ENCODE measurements at regions not wholly inside any gene's neighbourhood (a gene's known extent, or its start where the extent isn't known, plus 50 kb on each side); places are given as distances from the start of the nearest gene placed in this dataset.

DNA sequence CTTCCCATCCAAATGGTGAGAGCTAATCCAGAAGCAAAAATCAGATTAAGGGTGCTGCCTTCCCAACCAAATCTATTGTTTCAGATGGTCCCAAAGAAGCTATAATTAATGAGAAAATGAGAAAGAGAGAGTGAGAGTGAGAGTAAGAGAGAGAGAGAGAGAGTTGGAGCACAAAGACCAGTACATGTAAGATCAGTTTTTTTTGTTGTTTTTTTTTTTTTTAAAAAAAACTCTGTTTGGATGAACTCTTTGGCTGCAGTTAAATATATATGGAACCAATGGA is 305.6 kb downstream of the PTEN start:
- no peak for DNase-seq (ENCODE audit: low spot score)

DNA sequence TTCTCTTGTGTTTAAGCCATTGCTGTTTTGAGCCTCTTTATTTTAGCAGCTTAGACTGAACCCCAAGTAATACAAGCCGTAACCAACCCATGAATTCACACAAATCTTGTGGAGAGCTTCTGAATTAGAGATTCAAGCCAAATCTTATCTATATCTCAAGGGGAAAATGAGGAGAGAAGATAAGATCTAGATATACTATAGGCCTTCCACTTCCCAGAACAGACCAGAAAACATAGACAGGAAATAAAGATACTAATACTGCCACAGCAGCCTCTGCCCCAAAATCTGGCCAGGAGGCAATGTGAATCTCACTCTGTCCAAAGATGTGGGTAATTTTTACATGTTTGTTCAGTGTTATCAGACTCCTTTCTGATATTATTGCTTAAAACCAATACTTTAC is 307.2 kb downstream of the PTEN start:
- no peak for DNase-seq (ENCODE audit: low spot score)

DNA sequence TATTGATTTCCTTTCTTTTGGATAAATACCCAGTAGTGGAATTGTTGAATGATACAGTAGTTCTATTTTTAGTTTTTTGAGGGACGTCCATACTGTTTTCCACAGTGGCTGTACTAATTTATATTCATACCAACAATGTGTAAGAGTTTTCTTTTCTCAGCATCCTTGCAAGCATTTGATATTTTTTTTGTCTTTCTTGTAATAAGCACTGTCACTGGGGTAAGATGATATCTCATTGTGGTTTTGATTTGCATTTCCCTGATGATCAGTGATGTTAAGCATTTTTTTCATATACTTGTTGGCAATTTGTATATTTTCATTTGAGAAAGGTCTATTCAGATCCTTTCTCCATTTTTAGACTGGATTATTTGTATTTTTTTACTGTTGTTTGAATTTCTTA is 308.7 kb downstream of the PTEN start:
- no peak for DNase-seq (ENCODE audit: low spot score)

DNA sequence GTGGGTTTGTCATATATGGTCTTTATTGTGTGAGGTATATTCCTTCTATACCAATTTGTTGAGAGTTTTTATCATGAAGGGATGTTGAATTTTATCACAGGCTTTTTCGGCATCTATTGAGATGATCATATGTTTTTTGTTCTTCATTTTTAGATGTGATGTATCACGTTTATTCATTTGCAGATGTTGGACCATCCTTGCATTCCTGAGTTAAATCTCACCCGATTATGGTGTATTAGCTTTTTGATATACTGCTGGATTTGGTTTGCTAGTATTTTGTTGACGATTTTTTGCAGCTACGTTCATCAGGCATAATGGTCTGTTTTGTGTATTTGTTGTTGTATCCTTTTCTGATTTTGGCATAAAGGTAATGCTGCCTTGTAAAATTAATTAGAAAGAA is 311.0 kb downstream of the PTEN start:
- no peak for DNase-seq (ENCODE audit: low spot score)

DNA sequence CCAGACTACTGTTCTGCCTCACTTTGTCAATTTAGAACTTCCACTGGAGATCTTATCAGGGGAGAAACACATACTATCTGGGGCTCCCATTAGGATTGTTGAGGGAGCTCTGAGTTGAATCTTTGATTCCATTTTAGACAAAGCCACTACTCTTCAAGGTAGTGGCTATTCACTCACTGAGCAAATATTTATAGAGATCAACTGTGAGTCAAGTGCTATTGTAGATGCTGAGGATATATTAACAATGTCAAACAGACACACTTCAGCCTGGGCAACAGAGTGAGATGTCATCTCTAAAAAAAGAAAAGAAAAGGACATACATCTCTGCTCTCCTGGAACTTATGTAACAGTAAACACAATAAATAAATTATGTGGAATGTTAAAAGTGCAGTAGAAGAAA is 315.3 kb downstream of the PTEN start:
- no peak for DNase-seq (ENCODE audit: low spot score)

DNA sequence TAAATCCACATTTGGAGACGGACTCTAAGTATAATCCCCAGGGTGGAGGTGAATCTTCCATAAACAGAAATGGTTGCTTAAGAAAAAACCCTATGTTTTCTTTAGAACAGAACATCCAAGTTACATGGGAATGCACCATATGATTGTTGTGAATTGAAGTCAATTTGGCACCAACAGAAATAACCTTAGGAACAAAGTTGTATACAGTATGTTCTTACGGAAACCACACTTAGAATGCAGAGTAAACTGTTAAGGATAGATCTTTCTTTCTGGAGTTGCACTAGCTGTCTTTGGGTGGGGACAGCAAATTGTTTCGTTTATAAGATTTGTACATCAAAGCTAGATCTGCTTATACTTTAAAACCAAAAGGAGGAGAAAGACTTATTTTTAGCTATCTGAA is 316.4 kb downstream of the PTEN start:
- no peak for DNase-seq (ENCODE audit: low spot score)

DNA sequence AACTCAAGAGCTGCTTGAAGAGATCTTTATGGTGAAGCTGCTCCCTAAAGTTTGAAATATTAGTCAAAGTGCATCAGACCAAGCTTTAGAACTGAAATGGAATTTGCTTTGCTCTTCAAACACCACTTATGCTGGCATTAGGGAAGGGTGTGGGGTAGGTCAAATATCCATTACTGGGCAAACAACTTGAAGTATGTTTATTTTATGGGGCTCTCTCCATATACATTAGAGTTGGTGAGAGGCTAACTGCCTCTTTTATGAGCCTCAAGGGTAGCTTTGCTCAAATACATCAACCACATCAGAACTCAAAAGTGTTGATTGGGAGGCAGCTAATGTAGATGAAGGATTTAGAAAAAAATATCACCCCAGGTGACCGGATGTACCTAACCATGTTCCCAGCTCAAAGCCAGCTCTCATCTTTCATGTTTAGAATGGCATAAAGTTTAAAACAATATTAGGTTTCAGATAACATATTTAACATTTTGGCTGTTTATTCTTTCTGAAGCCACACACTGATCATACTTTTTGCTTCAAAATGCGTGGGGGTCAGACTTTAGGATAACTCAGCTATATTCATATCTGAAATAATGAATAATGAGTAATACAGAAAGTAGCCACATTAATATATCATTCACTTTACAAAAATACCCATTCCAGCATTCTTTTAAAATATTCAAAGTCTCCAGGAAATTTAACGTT is 318.6 kb downstream of the PTEN start:
- no peak for DNase-seq (ENCODE audit: low spot score)

DNA sequence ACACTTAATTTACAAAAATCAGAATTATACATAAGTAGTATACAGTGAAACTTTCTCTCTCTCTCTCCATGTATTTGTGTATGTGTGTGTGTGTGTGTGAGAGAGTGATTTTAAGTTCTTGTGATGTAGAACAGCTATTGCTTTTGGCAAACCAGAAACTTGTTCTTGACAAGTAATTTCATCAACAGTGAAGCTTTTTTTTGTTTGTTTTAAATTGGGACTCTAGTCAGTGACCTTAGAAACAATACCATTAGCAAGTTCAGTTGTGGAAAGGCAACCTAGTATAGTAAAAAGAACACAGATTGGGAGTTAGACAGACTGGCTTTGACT is 319.1 kb downstream of the PTEN start:
- DNase-seq (ENCODE audit: low spot score), result no peak

DNA sequence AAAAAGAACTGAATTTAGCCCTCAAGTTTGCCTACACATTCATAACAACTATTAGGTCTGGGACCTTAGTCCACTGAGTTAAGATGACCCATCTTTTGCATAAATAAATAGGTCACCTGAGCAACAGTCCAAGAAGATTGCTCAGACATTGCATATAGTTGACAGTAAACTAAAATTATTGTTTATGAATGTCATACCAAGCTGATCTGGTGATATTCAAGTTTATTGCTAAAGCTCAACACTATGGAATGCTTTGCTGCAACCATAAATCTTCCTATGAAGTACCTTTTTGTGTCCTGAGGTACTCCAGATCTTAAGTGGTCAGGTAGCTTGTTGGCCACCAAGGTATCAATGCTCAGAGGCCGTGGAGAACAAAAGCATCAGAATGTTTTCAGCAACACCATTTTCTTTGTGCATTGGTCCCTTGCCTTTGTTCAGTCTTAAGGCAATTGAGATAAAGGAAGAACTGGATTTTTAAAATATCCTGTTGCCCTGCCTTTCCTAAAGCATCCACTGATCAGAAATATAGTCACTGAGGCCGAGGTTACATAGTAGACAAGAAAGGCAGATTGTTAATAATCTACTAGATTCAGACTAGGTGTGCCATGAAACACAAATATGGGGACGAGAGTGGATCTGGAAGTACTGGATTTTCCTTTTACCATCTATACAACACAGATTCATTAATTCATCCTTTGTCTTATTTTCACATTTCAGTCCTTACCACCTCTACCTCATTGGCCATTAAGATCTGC is 321.3 kb downstream of the PTEN start:
- DNase-seq (ENCODE audit: low spot score), result no peak

DNA sequence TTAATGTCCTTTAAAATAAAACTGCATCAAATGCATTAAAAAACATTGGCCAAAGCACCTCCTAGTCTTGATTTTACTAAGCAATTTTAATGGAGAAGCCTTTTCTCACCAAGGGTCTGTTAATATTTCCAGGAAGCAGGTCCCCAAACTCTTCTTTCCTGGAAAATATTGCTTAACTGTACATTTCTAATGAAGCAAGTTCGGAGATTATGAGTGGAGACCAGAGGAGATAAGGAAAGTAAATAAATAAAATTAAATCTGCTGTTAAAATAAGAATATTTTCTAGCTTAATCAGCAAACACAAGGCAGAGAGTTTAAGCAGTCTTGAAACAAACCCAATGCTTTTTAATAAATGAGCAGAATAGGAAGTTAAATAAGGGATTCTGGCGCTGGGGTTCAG is 322.4 kb downstream of the PTEN start:
- no peak for DNase-seq (ENCODE audit: low spot score)

DNA sequence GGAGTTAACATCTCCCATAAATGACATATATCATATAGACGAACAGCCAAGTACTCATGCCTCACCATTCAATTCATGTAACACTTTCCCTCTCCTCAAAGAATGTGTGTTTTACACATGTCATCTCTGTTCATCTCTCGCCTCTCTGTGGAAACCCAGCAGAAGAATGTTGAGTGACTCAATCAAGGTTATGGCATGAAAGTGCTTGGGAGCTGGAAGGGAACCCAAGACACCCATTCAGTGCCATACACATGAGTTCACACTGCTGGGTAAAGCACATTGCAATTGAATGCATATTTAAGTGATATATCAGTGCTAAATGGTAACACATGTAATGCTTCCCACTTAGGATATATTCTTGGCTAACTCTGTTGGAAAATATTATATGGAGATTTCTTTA is 322.9 kb downstream of the PTEN start:
- DNase-seq (ENCODE audit: low spot score), result no peak

DNA sequence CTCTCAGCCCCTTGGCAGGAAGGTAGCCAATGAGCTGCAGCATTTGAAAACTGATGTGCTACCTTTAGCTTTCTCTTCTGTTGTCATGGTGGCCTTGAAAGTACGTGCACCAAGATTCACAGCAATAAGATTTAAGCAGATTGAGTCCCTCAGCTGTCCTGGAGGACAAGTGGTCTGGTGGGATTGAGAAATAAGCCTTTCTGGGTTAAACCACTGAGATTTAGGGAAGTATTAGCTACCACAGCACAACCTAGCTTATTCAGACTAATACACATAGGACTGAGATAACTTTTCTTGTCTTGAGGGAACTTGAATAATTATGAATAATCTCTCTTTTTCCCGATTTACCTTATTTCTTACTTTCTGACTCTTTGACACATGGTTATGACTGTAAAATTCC is 324.0 kb downstream of the PTEN start:
- no peak for DNase-seq (ENCODE audit: low spot score)

DNA sequence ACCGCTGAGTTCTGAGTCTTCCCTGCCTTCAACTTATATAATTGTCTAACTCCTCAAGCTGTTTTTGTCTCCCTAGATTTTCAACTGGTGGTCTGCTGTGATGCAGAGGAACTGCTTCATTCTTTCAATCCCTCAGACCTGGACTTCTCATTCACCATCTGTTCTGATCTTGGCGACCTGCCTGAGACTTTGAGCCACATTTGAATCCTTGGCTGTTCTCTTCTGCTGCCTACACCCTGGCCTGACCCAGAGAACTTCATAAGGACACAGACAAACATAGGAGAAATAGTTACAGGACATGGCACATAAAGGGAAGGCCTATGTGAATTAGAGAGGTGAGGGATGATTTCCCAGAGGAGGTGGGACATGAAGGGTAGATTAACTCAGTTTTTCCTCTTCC is 326.7 kb downstream of the PTEN start:
- no peak for DNase-seq (ENCODE audit: low spot score)

DNA sequence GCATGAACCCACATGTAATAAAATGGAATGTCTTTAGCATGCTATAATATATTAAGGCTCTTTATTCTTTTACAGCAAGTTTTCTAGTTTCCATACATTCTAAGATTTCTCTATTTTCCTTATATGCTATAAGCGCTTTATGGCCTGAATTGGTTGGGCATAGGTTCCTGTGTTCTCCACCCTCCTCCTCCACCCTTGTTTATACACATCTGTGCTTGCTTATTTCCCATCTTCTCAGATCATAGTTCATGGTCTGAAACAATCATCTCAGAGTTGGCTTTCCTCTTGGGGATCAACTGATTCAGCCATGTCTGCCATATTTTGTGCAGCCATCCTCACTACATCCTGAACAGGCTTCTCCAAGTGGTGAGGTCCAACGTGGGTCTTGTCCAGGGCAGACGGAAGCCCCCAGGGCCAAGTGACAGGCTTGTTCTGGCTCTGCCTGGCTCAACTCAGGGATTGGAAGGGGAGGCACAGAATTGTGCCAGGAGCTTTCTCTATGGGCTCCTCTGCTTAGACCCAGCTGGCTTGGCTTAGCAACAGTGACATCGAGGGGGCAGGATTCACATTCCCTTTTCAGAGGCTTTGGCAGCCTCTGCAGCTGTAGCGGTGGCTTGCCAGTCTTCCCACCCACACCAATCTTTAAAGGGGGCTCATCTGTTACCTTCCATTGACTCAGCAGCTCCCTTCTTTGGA is 327.3 kb downstream of the PTEN start:
- no peak for DNase-seq (ENCODE audit: low spot score)

DNA sequence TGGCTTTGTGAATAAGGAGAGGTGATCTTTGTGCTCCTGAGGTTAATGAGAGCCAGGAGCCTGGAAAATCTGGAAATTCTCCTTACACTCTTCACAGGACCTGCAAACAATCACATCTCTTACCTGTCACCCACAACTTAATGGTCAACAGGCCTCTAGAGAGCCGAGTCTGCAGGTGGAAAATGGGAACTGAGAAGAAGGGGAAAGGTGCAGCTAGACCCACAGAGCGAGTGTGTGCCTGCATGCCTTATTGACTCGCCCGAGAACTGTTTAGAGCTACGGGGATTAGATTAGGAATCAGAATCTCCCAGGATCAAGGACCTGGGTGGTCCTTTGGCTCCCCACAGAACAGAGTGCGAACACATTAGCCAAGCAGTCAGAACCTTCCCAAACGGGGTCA is 329.6 kb downstream of the PTEN start:
- no peak for DNase-seq (ENCODE audit: low spot score)

DNA sequence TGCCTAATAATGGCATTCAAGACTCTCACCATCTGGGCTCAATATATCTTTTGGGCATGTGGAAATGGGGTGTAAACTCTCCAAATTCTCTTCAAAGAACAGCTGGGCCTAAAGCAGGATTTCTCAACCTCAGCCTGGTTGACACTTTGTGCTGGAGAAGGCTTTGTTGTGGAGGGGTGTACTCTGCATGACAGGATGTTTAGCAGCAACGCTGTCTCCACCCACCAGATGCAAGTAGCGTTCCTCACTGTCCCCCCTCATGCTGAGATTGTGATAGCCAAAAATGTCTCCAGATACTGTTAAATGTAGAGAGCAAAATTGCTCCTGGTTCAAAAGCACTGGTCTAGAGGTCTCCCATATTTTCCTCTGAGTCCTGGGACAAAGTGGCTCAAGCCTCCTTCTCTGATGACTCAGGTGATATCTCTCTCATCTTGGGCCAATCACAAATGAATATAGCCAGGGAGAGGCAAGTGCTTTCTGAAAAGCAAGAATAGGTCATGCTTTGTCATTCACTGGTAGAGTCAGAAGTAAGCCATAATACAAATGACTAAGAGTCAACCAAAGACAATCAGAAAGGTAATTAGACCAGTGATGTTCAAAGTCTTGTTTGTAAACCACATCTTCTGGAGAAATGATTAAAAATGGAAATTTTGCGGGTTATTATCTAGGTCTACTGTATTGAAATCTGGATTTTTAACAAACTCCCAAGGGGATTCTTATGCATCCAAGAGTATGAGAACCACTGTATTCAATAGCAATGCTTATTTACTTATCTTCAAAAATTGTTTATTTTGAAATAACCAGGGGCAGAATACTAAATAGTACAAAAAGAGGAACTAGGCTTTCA is 330.8 kb downstream of the PTEN start:
- no peak for DNase-seq (ENCODE audit: low spot score)

DNA sequence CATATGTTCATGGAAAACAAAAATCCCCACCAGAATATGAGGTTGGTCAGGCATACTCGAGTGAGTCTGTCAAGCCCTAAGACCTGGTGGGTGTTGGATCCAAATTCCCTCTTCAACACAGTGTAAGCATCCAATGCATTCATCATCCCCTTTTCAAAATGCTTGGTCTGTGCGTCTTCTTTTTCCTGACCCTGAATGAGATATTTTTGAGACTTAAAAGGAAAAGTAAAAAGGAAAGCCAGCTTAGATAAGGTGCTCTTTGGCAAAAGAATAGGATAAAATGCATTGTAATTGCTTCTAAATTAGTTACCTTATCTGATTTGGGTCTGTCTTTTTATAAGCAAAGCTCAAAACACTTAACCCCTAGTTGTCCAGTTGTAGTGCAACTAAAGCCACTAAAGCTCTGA is 331.5 kb downstream of the PTEN start:
- DNase-seq (ENCODE audit: low spot score), result no peak

DNA sequence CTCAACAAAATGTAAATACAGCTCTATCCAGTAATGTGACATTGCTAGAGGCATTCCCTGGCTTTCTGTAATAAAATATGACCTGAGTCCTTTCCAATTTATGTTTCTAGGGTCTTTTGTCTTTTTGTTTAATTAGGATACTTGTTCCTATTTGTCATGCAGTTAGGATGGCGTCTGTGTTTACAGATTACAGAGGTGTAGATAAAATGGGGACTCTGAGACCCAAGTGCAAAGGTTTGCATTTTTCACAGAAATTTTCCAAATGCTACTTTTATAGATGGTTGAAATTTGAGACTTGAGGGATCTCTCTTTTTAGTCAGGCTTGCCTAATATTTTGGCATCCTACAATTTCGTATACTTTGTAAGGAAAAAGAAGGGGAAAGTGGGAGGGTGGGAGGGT is 332.4 kb downstream of the PTEN start:
- DNase-seq (ENCODE audit: low spot score), result no peak

DNA sequence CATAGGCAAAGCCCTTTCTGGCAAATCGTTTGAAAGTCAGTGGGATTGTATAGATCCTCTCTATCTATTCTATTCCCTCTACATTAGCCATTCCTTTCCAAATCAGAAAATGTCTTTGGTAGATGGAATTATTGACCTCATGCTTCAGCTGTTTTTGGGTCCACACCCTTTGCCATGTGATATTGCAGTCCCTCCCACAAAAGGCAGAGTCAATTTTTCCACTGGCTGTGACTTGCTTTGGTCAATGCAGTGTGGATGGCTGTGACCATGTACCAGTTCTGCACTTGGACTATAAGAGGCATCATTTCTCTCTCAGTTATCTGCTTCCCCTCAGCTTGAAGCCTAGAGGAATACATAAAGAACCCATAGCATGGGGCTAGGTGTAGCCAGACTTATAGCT is 332.9 kb downstream of the PTEN start:
- no peak for DNase-seq (ENCODE audit: low spot score)

DNA sequence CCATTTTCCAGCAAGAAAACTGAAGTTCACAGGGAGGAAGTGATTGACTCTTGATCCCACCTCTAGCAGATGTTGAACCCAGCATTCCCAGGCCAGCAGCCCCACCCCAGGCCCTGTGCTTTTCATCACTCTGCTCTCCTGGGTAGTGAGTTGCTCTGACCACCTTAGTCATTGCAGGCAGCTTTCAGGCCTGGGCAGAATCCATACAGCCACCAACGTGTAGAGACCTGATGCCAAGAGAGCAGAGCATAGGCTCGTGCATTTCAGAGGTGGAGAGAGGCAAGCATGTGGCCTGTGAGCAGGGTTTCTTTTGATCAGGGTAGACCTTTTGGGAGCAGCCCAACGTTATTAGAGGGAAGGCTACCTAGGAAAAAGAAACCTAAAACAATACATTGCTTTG is 334.6 kb downstream of the PTEN start:
- no peak for DNase-seq (ENCODE audit: low spot score)

DNA sequence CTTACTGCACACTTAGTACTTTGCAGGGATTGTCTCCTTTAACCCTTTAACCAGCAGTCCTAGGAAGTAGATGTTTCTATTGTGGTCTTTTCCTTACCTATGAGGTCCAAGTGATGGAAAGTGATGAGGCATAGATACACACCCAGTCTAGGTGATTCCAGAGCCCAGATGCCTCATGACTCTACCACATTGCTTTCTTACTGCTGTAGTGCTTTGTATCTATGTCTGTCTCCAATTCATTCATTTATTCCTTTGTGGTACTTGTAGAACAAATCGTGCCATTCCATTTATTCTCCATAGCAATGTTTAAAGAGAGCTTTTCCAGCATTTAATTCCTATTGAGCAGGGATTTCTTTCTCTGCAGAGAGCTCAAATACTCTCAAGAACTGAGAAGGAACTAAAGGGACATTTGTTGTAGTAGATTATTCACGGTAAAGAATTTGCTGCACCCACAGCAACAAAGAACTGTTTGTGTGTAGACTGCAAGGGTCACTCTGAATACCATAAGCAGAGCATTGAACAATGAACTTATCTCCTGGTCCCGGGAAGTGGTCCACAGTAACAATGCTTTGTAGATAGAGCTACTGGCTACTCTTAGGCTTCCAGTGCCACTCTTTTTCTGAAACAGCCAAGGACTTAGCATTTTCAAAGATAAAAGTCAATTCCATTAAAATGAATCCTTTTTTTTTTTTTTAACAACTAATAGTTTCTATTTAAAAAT is 337.0 kb downstream of the PTEN start:
- DNase-seq (ENCODE audit: low spot score), result no peak

DNA sequence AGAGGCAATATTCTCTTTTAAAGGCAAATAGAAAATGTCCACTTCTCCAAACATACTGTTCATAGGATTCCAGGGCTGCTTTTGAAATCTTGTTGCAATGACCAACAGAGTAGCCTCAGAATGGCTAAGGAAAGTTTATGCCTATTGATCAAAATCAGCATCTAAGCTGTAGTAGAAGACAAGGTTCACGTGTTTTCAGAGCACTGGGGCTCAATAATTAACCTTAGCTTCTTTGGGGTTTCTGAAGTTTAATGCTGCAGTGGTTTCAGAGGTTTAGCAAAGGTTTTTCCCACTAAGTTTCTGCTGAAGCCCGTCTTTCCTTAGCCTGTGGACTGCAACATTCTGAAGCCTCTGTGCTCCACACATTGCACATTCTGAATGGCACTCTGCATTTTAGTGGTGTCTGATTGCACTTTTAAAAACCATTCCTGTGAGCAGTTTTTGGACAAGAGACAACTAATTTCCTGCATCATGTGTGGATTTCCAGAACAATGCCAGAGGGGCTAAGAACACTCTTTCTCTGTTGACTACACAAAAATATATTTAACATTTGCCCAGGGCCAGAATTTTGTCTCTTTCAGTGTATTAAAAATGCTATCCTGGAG is 342.5 kb downstream of the PTEN start:
- no peak for DNase-seq (ENCODE audit: low spot score)

All from hematopoietic multipotent progenitor cell treated with erythropoietin and hydrocortisone succinate and interleukin-3 and kit ligand, for 15 days (in vitro differentiated cells).